ENCODE measurements at regions not wholly inside any gene's neighbourhood (a gene's known extent, or its start where the extent isn't known, plus 50 kb on each side); places are given as distances from the start of the nearest gene placed in this dataset.
"Not testable (repeated sequence)": the region's sequence is repeated elsewhere in the genome, so short reads cannot be mapped to it uniquely, and the experiment has no call there.

- CTCF ChIA-PET = no interaction called here
Measured at GRCh38 chr2:21194147-21194546, 70.4 kb downstream of the TDRD15 start.

GRCh38 chr2:21194858-21195271 is 71.1 kb downstream of the TDRD15 start:
- CTCF ChIA-PET = no interaction called here
- POLR2A ChIA-PET = no interaction called here
- DNase-seq (ENCODE audit: extremely low spot score) = no peak
- TF ChIP-seq PKNOX1 (IDR thresholded peaks at IDR 0.05) = no peak
- TF ChIP-seq SP1 (IDR thresholded peaks at IDR 0.05) = no peak
- no peak for TF ChIP-seq ZNF384 (IDR thresholded peaks at IDR 0.05)
- no peak for TF ChIP-seq NFRKB (IDR thresholded peaks at IDR 0.05)
- no peak for TF ChIP-seq SUZ12 (IDR thresholded peaks at IDR 0.05)
- no peak for TF ChIP-seq FOXM1 (IDR thresholded peaks at IDR 0.05; ENCODE audit: borderline replicate concordance)
- TF ChIP-seq TARDBP (IDR thresholded peaks at IDR 0.05) = no peak
- no peak for TF ChIP-seq FOXK2 (IDR thresholded peaks at IDR 0.05)
- no peak for TF ChIP-seq FOXA1 (IDR thresholded peaks at IDR 0.05)
- TF ChIP-seq ARNT (IDR thresholded peaks at IDR 0.05) = no peak
- no peak for TF ChIP-seq L3MBTL2 (conservative IDR thresholded peaks at IDR 0.05)
- no peak for TF ChIP-seq CTBP1 (IDR thresholded peaks at IDR 0.05; ENCODE audit: borderline replicate concordance)
- TF ChIP-seq LEF1 (IDR thresholded peaks at IDR 0.05; ENCODE audit: borderline replicate concordance) = no peak
- no peak for TF ChIP-seq HDGF (IDR thresholded peaks at IDR 0.05; ENCODE audit: borderline replicate concordance)
- no peak for TF ChIP-seq BHLHE40 (IDR thresholded peaks at IDR 0.05; ENCODE audit: borderline replicate concordance)
- TF ChIP-seq ELF4 (IDR thresholded peaks at IDR 0.05) = no peak

More at GRCh38 chr2:21194147-21194546, 70.4 kb downstream of the TDRD15 start:
- TF ChIP-seq PKNOX1 (IDR thresholded peaks at IDR 0.05) (no peak), NFRKB (IDR thresholded peaks at IDR 0.05) (no peak), TARDBP (IDR thresholded peaks at IDR 0.05) (no peak), L3MBTL2 (conservative IDR thresholded peaks at IDR 0.05) (no peak), CTBP1 (IDR thresholded peaks at IDR 0.05; ENCODE audit: borderline replicate concordance) (no peak), SP1 (IDR thresholded peaks at IDR 0.05) (no peak), HDGF (IDR thresholded peaks at IDR 0.05; ENCODE audit: borderline replicate concordance) (no peak), FOXA1 (IDR thresholded peaks at IDR 0.05) (no peak), SUZ12 (IDR thresholded peaks at IDR 0.05) (no peak), BHLHE40 (IDR thresholded peaks at IDR 0.05; ENCODE audit: borderline replicate concordance) (no peak), LEF1 (IDR thresholded peaks at IDR 0.05; ENCODE audit: borderline replicate concordance) (no peak), ELF4 (IDR thresholded peaks at IDR 0.05) (no peak), ARNT (IDR thresholded peaks at IDR 0.05) (no peak), FOXK2 (IDR thresholded peaks at IDR 0.05) (no peak), ZNF384 (IDR thresholded peaks at IDR 0.05) (no peak), FOXM1 (IDR thresholded peaks at IDR 0.05; ENCODE audit: borderline replicate concordance) (no peak)
- no peak for DNase-seq (ENCODE audit: extremely low spot score)
- POLR2A ChIA-PET = no interaction called here

- no peak for DNase-seq (ENCODE audit: extremely low spot score)
- CTCF ChIA-PET = no interaction called here
- POLR2A ChIA-PET = no interaction called here
- TF ChIP-seq ZNF384 (IDR thresholded peaks at IDR 0.05) (no peak), PKNOX1 (IDR thresholded peaks at IDR 0.05) (no peak), FOXK2 (IDR thresholded peaks at IDR 0.05) (no peak), LEF1 (IDR thresholded peaks at IDR 0.05; ENCODE audit: borderline replicate concordance) (no peak), HDGF (IDR thresholded peaks at IDR 0.05; ENCODE audit: borderline replicate concordance) (no peak)
Measured at GRCh38 chr2:21195326-21195725, 71.6 kb downstream of the TDRD15 start.

- DNase-seq (ENCODE audit: extremely low spot score) = no peak
- TF ChIP-seq PKNOX1 (IDR thresholded peaks at IDR 0.05) = no peak
- TF ChIP-seq SUZ12 (IDR thresholded peaks at IDR 0.05) = no peak
- TF ChIP-seq HDGF (IDR thresholded peaks at IDR 0.05; ENCODE audit: borderline replicate concordance) = no peak
- no peak for TF ChIP-seq ZNF384 (IDR thresholded peaks at IDR 0.05)
- no peak for TF ChIP-seq FOXM1 (IDR thresholded peaks at IDR 0.05; ENCODE audit: borderline replicate concordance)
- ChIA-PET CTCF (interaction anchor here (0.5 to 0.7 kb wide), 2 partner anchors 519 to 1075 kb away, joined by 4 read pairs; no protein-coding TSS in a partner anchor), POLR2A (no interaction called here)
Measured at GRCh38 chr2:21198637-21199036, 74.9 kb downstream of the TDRD15 start.

- POLR2A ChIA-PET = no interaction called here
- TF ChIP-seq ARNT (IDR thresholded peaks at IDR 0.05) (no peak), ZNF384 (IDR thresholded peaks at IDR 0.05) (no peak), BHLHE40 (IDR thresholded peaks at IDR 0.05; ENCODE audit: borderline replicate concordance) (no peak), NFRKB (IDR thresholded peaks at IDR 0.05) (no peak), SP1 (IDR thresholded peaks at IDR 0.05) (no peak), LEF1 (IDR thresholded peaks at IDR 0.05; ENCODE audit: borderline replicate concordance) (no peak), FOXM1 (IDR thresholded peaks at IDR 0.05; ENCODE audit: borderline replicate concordance) (no peak), PKNOX1 (IDR thresholded peaks at IDR 0.05) (no peak), ELF4 (IDR thresholded peaks at IDR 0.05) (no peak), L3MBTL2 (conservative IDR thresholded peaks at IDR 0.05) (no peak), CTBP1 (IDR thresholded peaks at IDR 0.05; ENCODE audit: borderline replicate concordance) (no peak), FOXA1 (IDR thresholded peaks at IDR 0.05) (no peak), FOXK2 (IDR thresholded peaks at IDR 0.05) (no peak), SUZ12 (IDR thresholded peaks at IDR 0.05) (no peak), TARDBP (IDR thresholded peaks at IDR 0.05) (no peak), HDGF (IDR thresholded peaks at IDR 0.05; ENCODE audit: borderline replicate concordance) (no peak)
- CTCF ChIA-PET = interaction anchor here (0.7 kb wide), 1 partner anchor 12 kb away, joined by 3 read pairs; no protein-coding TSS in a partner anchor
- no peak for DNase-seq (ENCODE audit: extremely low spot score)
Measured at GRCh38 chr2:21203976-21204375, 80.2 kb downstream of the TDRD15 start.

- DNase-seq (ENCODE audit: extremely low spot score); CTCF ChIA-PET; POLR2A ChIA-PET: not testable (repeated sequence)
Measured at GRCh38 chr2:21214085-21214484, 90.3 kb downstream of the TDRD15 start.
